ENCODE measurements at regions not wholly inside any gene's neighbourhood (a gene's known extent, or its start where the extent isn't known, plus 50 kb on each side); places are given as distances from the start of the nearest gene placed in this dataset.

- no peak for DNase-seq (ENCODE audit: low read depth in 2 of 2)
These were observed 51.0 kb upstream of the F3 start for GRCh38 chr1:94592571-94592920.

- DNase-seq (ENCODE audit: low read depth in 2 of 2), result no peak
These were observed 50.4 kb upstream of the F3 start for GRCh38 chr1:94591823-94592570.
